GM19452 (cell line): ENCODE measurements at regions not wholly inside any gene's neighbourhood (a gene's known extent, or its start where the extent isn't known, plus 50 kb on each side); places are given as distances from the start of the nearest gene placed in this dataset.

Source experiments
- ATAC-seq: cut with Tn5 transposase; IDR thresholded peaks from one replicate; pipeline ENCODE4 v1.9.1; 2021; ENCODE audit not compliant: unreplicated experiment

- ATAC-seq: no peak
Observed at GRCh38 chr3:170784406-170784805, 85.6 kb downstream of the RPL22L1 start.

DNA sequence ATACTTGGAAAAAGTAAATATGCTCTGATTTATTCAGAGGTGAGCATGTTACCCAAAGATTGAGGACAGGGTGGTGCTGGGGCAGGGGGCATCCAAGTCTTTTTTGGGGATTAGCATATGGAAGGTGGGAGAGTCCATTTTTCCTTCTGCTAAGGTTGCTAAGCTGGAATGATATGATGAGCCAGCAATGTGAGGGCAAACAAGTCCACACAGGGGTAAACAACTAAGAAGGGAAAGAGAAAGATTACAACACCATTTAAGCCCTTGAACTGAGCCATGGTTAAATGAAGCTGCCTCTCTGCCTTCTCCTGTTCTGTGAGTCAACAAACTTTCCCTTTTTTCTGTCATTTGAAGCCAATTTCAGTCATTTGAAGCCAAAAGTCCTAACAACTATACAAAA is 89.0 kb downstream of the RPL22L1 start:
- ATAC-seq: no peak

DNA sequence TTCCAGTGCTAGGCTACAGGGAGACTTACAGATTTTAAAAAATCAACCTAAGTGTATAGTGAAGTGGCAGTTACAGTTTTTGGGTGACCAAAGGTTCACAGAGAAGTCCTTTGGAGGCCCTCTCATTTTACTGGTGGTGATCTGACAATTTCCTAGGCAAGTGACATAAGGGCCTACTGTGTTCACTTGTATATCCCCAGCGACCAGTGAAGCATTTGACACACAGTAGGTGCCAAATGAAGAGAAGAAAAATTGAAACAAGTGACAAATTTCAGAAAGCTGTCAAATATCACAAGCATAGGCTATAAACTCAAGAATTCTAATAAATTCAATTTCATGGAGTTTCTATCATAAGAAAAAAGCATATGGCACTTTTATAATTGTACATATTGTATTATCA is 89.5 kb downstream of the RPL22L1 start:
- ATAC-seq: no peak

- ATAC-seq: no peak
Observed at GRCh38 chr3:170778240-170779217, 91.5 kb downstream of the RPL22L1 start.

- no peak for ATAC-seq
Observed at GRCh38 chr3:170777564-170777926, 92.5 kb downstream of the RPL22L1 start.

DNA sequence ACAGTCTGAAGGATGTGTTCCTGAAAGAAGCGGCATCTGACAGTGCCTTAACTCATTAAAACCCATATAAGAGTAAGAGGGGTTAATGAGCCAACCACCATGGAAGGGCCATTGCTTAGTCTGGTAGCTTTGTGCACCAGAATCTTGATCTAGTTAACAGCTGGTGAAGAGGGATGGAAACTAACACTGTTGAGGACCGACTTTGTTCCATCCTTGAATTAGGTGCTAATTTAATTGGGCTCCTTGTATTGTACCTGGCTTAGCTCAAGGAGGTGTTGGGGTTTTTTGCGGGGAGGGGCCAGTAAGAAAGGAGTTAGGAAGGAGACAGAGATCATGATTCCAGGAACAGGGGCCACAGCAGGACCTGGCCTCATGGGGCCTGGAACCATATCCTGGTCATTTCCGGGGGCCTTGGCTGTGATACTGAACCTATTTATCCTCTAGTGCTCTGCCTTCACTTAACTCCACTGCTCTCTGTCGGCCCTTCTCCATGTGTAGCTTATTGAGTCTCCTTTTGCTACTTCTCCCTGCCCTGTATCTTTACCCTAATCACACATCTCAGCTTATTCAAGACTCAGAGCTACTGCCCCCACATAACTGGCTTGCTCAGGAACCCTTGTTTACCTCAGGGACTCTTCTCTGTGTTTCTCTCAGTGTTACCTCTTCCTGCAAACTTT is 93.0 kb downstream of the RPL22L1 start:
- ATAC-seq: no peak

GRCh38 chr3:170773682-170774425 is 96.1 kb downstream of the RPL22L1 start:
- no peak for ATAC-seq

GRCh38 chr3:170772175-170772574 is 97.8 kb downstream of the RPL22L1 start:
- ATAC-seq: no peak

- no peak for ATAC-seq
Observed at GRCh38 chr3:170768334-170768801, 101.6 kb downstream of the RPL22L1 start.

DNA sequence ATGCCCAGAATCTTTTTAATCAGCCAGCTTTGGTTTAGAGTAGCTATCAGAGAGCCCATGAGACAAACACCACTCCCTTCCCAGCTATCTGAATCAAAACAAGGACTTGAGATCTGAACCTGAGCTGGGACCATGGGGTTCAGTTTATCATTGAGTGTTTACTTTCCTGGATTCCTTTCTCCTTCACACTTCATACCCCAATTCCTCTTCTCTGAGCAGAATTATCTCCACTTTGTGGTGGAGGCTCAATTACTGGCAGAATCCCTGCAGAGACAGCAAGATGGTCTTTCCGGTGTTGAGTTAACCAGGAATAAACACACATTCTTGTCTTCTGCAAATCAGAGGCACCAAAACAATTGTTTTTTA is 102.4 kb downstream of the RPL22L1 start:
- ATAC-seq: no peak

- ATAC-seq: no peak
Observed at GRCh38 chr3:170766823-170767575, 103.0 kb downstream of the RPL22L1 start.

DNA sequence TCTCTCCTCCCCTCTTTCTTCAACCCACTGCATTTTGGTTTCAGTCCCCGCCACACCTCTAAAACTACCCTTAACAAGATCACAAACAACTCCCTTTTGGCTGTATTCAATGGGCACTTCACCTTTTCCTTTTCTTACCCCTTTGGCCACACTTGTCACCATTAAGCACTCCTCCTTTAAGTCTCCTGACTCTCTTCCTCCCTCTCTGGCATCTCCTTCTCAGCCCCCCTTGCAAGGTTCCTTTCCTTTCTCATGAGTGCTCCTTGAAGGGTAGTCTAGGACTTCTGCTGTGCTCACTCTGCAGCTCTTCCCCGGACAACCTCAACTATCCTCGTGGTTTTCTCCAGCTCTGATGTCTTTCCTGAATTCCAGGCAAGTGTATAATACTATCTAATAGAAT is 103.7 kb downstream of the RPL22L1 start:
- no peak for ATAC-seq

DNA sequence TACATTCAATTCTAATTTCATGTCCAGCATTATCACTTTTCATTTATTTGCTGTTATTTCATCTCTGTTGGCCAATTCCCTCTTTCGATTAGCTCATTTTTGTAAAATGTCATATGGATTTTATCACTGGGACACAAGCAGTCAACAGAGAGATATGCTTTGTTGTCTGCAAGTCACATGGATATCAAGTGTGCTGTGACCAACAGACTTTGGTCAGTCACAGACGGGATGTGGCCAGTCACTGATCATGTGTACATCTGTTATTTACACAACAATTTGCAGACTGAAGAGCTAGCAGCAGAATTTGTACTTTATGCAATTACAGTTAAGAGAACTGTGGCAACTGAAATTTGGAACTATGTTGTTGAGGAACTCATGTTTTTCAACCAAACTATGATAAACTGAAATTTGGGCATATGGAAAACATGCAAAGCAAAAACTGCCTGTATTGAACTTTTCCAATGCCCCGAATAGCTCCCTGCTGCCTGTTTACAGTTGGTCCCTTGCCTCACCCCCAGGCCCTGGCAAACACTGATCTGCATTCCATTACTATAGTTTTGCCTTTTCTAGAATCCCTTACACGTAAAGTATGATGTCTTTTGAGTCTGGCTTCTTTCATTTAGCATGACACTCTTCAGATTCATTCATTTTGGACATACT is 104.4 kb downstream of the RPL22L1 start:
- ATAC-seq: no peak

DNA sequence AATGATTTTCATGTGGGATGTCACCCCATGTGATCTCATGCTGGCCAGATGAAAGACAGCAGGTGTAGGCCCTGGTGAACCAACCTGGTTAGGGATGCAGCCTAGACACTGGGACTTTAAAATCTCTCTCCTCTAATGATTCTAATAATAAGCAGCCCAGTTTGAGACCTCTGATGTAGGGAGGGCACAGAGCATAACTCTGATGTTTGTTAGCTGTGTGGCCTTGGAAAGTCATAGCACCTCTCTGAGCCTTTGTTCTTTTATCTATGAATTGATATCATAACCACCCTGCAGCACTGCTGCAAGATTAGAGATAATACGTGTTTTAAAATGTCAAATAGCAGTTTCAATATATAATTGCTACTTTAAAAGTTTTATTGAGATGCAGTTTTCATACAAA is 106.0 kb downstream of the RPL22L1 start:
- no peak for ATAC-seq

GRCh38 chr3:170762064-170762463 is 107.9 kb downstream of the RPL22L1 start:
- ATAC-seq: no peak

GRCh38 chr3:170761103-170761502 is 108.9 kb downstream of the RPL22L1 start:
- no peak for ATAC-seq

DNA sequence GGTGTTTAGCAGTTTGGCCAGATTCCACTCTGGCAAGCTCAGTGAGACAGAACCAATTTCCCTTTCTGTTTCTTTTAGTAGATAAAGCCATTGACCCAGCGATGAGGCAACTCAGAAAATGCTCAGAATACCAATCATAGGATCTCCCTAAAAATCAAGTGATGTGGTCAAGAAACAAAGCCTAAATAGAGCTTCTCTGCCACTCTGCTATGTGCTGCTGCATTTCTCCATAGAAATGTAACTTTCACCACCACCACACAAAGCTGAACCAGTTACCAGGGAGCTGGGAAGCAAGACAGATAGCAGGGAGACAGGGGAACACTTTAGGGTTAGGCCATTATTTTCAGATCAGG is 109.8 kb downstream of the RPL22L1 start:
- no peak for ATAC-seq

- no peak for ATAC-seq
Observed at GRCh38 chr3:170759511-170760173, 110.4 kb downstream of the RPL22L1 start.

DNA sequence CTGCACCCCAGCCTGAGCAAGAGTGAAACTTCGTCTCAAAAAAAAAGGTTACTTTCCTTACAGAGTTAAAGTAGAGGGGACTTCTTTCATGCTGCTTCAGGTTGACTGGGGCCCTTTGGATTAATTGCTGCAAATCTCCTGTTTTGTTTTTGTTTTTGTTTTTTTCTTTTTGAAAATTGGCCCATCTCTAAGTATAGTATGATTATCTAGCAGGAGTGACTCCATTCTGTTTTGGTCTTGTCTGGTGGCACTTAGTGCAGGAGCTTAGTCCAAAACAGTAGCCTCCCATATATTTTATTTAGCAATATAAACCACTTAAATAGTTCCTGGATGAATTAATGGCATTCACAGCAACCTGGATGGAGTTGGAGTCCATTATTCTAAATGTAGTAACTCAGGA is 113.0 kb downstream of the RPL22L1 start:
- no peak for ATAC-seq

DNA sequence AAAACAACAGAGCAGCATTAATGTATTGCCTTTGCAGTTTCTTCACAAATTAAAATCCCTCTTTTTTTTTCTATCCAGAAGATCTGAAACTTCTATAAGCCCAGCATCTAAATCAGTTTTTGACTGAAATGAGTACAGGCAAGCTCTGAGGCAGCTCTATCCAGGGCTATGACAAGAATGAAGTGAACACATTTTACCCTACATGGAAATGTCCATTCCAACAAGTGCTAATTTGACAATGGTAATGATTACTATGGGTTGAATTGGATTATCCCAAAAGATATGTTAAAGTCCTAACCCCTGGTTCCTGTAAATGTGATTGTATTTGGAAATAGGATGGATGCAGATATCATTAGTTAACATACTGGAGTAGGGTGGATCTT is 115.7 kb downstream of the RPL22L1 start:
- ATAC-seq: no peak
